ENCODE measurements at regions not wholly inside any gene's neighbourhood (a gene's known extent, or its start where the extent isn't known, plus 50 kb on each side); places are given as distances from the start of the nearest gene placed in this dataset.

GRCh38 chr18:38464024-38464423, 898.4 kb upstream of the CELF4 start:
- no peak for DNase-seq

GRCh38 chr18:38460657-38461056, 895.1 kb upstream of the CELF4 start:
- DNase-seq: no peak

GRCh38 chr18:38459131-38459994, 893.8 kb upstream of the CELF4 start:
- no peak for DNase-seq

GRCh38 chr18:38458698-38459097, 893.1 kb upstream of the CELF4 start:
- DNase-seq: no peak

DNA sequence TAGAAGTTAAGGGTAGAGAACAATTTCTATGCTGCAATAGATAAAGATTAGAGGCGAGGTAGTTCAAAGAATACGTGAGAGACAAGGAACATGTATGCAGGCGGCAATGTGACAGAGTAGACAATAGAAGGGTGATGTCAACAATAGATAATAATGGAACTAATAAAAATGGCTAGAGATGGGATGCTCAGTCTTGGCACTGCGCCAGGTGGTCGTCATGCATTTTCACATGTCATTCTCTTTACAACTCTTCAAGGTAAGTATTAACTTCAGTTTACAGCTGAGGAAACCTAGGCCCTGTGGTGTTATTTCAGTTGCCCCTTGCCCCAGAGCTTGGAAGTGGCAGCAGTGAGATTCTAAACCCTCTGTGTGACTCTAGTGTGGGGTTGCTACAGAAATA, 890.7 kb upstream of the CELF4 start:
- DNase-seq: no peak

DNA sequence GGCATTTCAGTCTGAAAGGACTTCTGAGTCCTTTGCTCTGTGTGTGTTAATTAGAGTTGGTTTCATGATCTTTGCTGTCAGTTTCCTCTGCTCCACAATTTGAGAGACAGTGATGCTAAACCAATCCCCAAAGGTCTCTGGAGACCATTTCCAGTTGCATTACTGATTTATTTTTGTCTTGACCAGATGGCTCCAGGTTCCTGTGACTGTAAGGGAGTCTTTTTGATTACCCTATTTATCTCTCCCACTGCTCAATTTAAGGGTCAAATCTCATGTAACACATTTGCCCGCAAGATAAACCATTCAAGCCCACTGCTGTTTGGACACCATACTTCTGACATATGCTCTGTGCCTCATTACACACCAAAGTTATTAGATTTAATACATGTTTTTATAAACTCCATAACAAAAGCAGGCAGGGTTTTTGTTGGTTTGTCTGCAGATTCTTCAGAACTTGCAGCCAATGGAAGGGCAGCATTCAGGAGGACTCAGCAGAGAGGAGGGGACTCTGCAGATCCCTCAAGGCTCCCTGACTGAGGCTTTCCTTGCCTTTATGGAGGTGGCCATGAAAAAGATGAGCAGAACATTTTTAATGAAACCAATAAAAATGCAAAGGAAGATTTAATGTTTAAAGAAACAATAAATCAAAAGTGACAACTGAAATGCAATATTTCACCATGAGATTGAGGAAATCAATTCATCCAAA, 889.3 kb upstream of the CELF4 start:
- no peak for DNase-seq

DNA sequence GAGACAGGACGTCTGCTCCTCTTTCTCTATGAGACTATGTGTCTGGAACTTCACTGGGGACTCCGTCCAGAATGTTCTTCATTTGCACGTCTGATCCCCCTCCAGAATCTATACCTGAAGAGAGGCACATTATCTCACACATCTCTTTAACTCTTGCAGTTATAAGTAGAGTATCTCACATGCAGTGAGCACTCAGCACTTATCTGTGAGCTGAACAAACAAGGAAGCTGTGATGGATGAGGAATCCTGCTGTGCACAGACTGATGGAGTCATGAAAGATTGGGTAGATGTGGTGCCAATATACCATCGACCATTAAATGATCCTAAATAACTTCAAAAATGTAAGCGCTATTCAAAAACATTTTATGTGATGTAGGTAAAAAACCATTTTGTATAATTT, 888.3 kb upstream of the CELF4 start:
- DNase-seq: no peak

DNA sequence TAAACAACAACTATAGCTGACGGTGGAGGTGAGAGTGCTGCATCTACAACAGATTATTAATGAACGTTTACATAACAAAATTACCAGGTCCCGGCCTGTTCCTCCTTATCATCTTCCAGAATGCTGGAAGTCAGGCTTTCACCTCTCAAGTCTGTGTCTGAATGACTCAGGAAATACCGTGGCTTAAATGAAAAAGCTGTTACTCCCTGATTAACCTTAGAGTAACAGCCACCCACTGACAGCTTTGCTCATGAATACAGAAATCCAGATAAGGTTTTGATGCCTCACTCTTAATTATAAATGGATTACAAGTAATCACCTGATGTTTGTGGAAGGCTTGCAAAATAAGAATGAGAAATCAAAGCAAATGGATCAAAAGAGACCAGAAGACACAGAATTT, 885.3 kb upstream of the CELF4 start:
- no peak for DNase-seq

GRCh38 chr18:38445804-38446145, 880.2 kb upstream of the CELF4 start:
- DNase-seq: no peak

DNA sequence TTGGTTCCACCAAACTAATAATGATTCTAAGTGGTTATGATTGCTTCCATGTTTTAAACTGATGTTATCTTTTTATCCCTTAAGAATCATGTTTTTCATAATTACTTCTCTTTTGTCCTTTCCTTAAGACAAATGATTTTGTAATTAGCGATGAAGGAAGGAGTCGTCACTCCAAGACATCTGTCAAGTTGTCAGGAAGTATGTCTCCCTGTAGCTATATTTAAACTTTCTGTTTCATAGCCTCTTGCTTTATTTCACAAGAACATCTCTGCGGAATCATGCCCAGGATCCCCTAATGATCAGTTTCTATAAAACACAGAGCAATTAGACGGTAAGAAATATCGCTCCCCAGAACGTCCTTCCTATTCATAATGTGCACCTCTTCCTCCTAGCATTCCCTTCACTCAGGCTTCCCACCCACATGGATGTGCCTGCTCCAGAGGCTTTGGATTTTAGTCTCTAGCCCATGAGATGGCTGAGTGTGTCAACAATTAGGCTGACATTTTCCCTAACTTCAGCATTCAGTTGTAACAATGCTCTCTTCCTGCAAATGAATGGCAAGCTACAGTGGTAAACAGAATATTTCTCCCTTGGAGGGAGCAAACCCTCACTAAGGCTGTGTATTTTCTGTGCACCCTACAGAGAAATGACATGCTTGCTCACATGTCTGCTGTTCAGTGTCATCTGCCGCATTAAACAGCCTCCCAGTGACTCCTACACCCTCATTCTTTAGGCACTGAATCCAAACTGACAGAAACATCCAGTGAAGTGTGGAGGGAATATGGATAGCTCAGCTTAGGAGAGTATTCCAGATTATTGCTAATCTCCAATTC, 879.6 kb upstream of the CELF4 start:
- DNase-seq: no peak

GRCh38 chr18:38427736-38428135, 862.1 kb upstream of the CELF4 start:
- no peak for DNase-seq

DNA sequence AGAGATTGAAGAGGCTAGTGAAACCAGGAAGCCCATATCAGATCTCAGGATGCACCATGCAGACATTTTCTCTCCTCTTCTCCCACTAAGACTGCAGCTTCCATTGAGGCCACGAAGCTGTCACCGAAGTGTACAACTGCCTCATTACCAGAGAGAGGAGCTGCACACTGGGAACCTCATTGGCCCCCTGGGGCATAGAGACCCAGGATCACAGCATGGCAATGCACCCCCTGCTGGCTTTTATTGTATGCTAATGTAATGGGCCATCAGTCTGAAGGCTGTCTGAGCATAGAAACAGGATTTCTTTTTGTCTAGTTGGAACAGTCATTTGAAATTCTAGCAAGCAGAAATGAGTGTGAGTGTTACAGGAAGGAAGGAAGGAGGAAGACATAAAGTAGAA, 861.6 kb upstream of the CELF4 start:
- DNase-seq: no peak

- no peak for DNase-seq
Observed at GRCh38 chr18:38421872-38422615, 856.4 kb upstream of the CELF4 start.

DNA sequence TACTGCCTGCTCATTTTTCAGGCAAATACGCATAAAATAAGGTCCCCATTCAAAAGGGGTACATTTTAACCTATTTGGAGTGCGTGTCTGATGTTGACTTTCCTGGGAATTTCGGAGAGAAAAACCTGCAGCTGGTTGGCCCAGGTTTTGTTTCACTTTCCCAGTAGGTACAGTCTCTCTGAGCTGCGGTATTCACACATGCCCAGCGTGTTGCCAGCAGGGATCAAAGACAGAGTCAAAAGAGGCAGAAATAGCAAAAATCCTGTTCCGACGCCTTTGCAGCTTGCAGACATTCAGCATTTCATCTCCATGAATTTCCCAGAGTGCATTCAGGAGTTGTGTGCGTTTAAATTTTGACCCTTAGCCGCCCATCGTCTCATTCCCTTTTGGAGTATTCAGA, 855.4 kb upstream of the CELF4 start:
- DNase-seq: no peak

DNA sequence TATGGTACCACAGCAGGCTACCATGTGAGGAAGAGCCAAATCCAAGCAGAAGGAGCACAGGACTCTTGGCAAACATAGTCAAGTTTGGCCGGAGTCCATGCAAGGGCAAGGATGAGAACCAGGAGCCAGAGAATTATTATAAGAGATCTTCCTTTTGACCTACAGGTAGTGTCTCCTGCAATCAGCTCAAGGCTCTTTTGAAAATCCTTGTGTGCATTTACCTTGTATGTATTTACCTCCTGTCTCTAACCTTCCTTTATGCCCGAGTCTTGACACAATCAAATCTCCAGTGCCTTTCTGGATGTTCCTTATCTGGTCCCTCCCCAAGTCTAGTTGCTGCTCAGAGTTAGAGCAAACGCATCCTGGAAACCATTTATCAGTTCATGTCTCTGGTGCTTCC, 855.0 kb upstream of the CELF4 start:
- no peak for DNase-seq

DNA sequence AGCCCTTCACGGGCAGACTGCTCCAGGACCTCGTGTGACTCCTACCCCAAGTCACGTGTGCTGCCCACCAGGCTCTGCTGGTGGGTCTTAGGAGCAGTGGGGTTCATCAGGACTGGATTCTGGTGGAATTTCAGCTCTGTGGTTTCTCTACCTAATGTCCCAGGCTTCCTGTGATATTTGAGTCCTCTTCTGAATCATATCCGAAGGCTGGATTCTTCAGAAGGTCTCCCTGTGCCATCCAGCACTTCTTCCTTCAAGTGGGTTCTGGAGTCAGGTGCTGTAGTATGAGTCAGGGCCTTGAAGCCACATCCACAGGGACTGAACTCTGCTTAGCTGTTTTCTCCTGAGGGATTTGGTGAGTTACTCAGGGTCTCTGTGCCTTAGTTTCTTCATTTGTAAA, 850.2 kb upstream of the CELF4 start:
- DNase-seq: no peak

DNA sequence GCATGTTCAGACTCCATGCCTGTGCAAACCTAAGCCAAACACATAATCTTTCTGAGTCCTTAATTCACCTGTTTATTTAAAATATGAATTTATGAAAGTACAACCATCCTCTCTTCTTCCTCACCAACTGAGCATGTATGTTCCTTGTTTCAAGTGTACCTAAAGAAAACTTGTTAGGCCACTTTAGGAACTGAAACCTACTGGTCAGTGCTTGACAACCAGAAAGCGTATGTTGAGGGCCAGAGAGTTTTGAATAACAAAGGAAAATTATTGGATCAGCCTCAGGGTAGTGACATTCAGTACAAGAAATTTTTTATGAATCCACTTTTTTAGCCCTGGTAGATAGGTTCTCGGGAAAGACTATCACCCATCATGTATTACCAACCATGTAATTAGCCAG, 847.6 kb upstream of the CELF4 start:
- no peak for DNase-seq

- DNase-seq: no peak
Observed at GRCh38 chr18:38406607-38407006, 841.0 kb upstream of the CELF4 start.

GRCh38 chr18:38402509-38402908, 836.9 kb upstream of the CELF4 start:
- DNase-seq: no peak

DNA sequence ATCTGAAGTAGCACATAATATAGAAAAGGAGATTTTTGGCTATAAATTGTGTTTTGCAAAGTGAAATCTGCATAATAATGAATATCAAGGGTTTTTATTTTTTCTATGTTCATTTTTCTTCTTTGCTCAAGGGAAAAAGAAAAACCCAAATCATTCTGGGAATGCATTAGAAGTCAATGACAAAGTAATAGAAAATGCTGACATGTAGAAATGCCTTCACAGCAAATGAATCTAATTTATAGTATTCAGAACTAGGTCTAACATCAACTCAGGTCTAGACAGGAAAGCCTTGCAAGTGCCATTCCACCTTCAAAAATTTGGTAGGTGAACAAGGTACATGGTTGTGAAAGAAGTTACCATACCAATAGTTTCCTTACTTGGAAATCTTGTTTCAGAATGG, 831.5 kb upstream of the CELF4 start:
- DNase-seq: no peak

DNA sequence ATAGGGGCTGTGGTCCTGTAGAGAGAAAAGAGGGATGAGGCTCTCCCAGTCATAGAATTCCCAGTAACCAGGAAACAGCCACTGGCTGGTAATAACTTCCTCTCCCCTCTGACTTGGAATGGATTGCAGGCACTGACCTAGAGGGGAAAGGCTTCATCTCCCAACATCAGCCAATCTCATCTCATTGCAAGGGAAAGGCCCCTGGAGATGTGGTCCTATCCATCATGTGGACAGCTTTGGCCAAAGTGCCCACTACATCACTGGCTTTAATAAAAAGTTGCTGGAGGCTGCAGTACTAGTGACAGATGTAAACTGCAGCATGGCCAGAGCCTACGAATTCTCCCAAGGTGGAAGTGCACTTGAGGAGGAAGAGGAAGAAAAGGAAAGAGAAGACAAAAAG, 820.5 kb upstream of the CELF4 start:
- no peak for DNase-seq

- DNase-seq: no peak
Observed at GRCh38 chr18:38369772-38370690, 804.4 kb upstream of the CELF4 start.

All from T1000 (cell line).